SK-N-SH (cell line): ENCODE measurements at regions not wholly inside any gene's neighbourhood (a gene's known extent, or its start where the extent isn't known, plus 50 kb on each side); places are given as distances from the start of the nearest gene placed in this dataset.

Experiments used
- EP300 ChIP-seq, 2 experiments: IDR thresholded peaks; 2 replicates each; pipeline versions ENCODE4 v1.4.0 to v1.6.1; 2012; ENCODE audit warnings: borderline replicate concordance in 1 of 2, low read depth in 1 of 2, low read length in 1 of 2
- GATA2 ChIP-seq: sonication (generic); formaldehyde crosslinking; IDR thresholded peaks from 2 replicates; pipeline ENCODE4 v1.5.0; 2020; ENCODE audit warnings: mild to moderate bottlenecking, missing genetic modification reagents
- MXI1 ChIP-seq: IDR thresholded peaks from 2 replicates; pipeline ENCODE4 v1.6.1; 2012; ENCODE audit warnings: mild to moderate bottlenecking, low read depth, low read length, improper control_type of control experiment
- NRF1 ChIP-seq: IDR thresholded peaks from 2 replicates; pipeline ENCODE4 v1.6.1; 2012; ENCODE audit warnings: low read depth, mild to moderate bottlenecking, low read length
- POLR2AphosphoS5 ChIP-seq: IDR thresholded peaks from 2 replicates; pipeline ENCODE4 v1.6.1; 2012; ENCODE audit warnings: low read depth, low read length
- RAD21 ChIP-seq: IDR thresholded peaks from 2 replicates; pipeline ENCODE4 v1.6.1; 2012; ENCODE audit warnings: mild to moderate bottlenecking, low read length
- RCOR1 ChIP-seq: fragments of 150-350 bp; IDR thresholded peaks from 2 replicates; pipeline ENCODE4 v1.6.1; 2017; ENCODE audit warnings: antibody characterized with exemption, low read length
- RFX5 ChIP-seq: IDR thresholded peaks from 2 replicates; pipeline ENCODE4 v1.6.1; 2012; ENCODE audit warnings: mild to moderate bottlenecking, improper control_type of control experiment, low read length
- TAF1 ChIP-seq: IDR thresholded peaks from 2 replicates; pipeline ENCODE4 v1.6.1; 2012; ENCODE audit warnings: low read depth, mild to moderate bottlenecking, low read length, moderate library complexity, borderline replicate concordance
- TCF12 ChIP-seq: IDR thresholded peaks from 2 replicates; pipeline ENCODE4 v1.4.0; 2012
- TF ChIP-seq, protein P1 (sequence below): IDR thresholded peaks from 2 replicates; pipeline ENCODE4 v1.6.1; 2012; ENCODE audit warnings: mild to moderate bottlenecking, low read depth, low read length, moderate library complexity
- TF ChIP-seq, protein P2 (sequence below): fragments of 200-600 bp; sonication (generic); IDR thresholded peaks from 2 replicates; pipeline ENCODE4 v1.6.1; 2017; ENCODE audit warnings: antibody characterized with exemption, mild to moderate bottlenecking, moderate library complexity
- TF ChIP-seq, protein P3 (sequence below): IDR thresholded peaks from 2 replicates; pipeline ENCODE4 v1.4.0; 2012; ENCODE audit warnings: low read depth, borderline replicate concordance

DNA sequence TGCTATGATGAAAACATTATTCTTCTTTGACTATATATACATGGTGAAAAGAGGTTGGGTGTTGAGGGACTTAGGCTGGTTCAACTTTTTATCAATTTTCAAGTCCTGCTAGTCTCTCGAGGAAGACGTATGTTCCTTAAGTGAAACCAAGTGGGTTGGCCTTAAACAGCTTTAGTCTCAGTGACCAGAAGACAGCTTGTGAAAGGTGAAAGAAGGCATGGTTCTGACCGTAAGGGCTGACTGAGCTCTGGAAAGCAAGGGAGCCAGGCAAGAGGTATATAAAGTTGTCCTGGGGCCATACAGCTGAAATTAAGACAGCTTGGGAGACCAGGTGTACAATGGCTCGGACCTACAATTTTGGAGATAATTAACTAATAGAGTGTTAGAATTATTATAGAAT is 128.9 kb upstream of the TP63 start:
- TF ChIP-seq TCF12 (no peak), TAF1 (no peak), NRF1 (no peak), GATA2 (no peak), RCOR1 (no peak), POLR2AphosphoS5 (no peak), EP300 (IDR thresholded peaks at IDR 0.05; ENCODE audit: borderline replicate concordance in 1 of 2, low read depth in 1 of 2, low read length in 1 of 2) (no peak), RAD21 (no peak), MXI1 (no peak), RFX5 (no peak)
- TF ChIP-seq, protein P1, sequence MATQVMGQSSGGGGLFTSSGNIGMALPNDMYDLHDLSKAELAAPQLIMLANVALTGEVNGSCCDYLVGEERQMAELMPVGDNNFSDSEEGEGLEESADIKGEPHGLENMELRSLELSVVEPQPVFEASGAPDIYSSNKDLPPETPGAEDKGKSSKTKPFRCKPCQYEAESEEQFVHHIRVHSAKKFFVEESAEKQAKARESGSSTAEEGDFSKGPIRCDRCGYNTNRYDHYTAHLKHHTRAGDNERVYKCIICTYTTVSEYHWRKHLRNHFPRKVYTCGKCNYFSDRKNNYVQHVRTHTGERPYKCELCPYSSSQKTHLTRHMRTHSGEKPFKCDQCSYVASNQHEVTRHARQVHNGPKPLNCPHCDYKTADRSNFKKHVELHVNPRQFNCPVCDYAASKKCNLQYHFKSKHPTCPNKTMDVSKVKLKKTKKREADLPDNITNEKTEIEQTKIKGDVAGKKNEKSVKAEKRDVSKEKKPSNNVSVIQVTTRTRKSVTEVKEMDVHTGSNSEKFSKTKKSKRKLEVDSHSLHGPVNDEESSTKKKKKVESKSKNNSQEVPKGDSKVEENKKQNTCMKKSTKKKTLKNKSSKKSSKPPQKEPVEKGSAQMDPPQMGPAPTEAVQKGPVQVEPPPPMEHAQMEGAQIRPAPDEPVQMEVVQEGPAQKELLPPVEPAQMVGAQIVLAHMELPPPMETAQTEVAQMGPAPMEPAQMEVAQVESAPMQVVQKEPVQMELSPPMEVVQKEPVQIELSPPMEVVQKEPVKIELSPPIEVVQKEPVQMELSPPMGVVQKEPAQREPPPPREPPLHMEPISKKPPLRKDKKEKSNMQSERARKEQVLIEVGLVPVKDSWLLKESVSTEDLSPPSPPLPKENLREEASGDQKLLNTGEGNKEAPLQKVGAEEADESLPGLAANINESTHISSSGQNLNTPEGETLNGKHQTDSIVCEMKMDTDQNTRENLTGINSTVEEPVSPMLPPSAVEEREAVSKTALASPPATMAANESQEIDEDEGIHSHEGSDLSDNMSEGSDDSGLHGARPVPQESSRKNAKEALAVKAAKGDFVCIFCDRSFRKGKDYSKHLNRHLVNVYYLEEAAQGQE: no peak
- TF ChIP-seq, protein P2, sequence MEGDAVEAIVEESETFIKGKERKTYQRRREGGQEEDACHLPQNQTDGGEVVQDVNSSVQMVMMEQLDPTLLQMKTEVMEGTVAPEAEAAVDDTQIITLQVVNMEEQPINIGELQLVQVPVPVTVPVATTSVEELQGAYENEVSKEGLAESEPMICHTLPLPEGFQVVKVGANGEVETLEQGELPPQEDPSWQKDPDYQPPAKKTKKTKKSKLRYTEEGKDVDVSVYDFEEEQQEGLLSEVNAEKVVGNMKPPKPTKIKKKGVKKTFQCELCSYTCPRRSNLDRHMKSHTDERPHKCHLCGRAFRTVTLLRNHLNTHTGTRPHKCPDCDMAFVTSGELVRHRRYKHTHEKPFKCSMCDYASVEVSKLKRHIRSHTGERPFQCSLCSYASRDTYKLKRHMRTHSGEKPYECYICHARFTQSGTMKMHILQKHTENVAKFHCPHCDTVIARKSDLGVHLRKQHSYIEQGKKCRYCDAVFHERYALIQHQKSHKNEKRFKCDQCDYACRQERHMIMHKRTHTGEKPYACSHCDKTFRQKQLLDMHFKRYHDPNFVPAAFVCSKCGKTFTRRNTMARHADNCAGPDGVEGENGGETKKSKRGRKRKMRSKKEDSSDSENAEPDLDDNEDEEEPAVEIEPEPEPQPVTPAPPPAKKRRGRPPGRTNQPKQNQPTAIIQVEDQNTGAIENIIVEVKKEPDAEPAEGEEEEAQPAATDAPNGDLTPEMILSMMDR: no peak
- TF ChIP-seq, protein P3, sequence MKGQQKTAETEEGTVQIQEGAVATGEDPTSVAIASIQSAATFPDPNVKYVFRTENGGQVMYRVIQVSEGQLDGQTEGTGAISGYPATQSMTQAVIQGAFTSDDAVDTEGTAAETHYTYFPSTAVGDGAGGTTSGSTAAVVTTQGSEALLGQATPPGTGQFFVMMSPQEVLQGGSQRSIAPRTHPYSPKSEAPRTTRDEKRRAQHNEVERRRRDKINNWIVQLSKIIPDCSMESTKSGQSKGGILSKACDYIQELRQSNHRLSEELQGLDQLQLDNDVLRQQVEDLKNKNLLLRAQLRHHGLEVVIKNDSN: no peak
